ENCODE measurements at regions not wholly inside any gene's neighbourhood (a gene's known extent, or its start where the extent isn't known, plus 50 kb on each side); places are given as distances from the start of the nearest gene placed in this dataset.

GRCh38 chr4:164695650-164696049 is 58.3 kb upstream of the SMIM31 start:
- TF ChIP-seq CBFB (CRISPR knock-in tag; IDR thresholded peaks at IDR 0.05; ENCODE audit: low read depth) (no peak), USF2 (CRISPR knock-in tag; IDR thresholded peaks at IDR 0.05) (no peak), ZNF263 (CRISPR knock-in tag; IDR thresholded peaks at IDR 0.05; ENCODE audit: low read depth) (no peak)

Measured in WTC11 (cell line).